Natural killer cell treated with Interleukin-12 subunit alpha and Interleukin-12 subunit beta and Interleukin-15 and Interleukin-18, amount 100 ng/mL, for 72 hours (primary cell): ENCODE measurements at regions not wholly inside any gene's neighbourhood (a gene's known extent, or its start where the extent isn't known, plus 50 kb on each side); places are given as distances from the start of the nearest gene placed in this dataset.
"Not testable (repeated sequence)": the region's sequence is repeated elsewhere in the genome, so short reads cannot be mapped to it uniquely, and the experiment has no call there.

ENCODE experiments used
- ATAC-seq, 2 donors: fragments of 150-1000 bp; cut with Tn5 transposase in 1 of 2; sonication (Bioruptor Pico), chemical (Tn5 transposase) in 1 of 2; 2 replicates each; pipeline ENCODE4 v1.10.0; 2021
- DNase-seq: peaks from one replicate; pipeline ENCODE4 v3.0.0; 2022; ENCODE audit warnings: low spot score
- H3K27ac Mint-ChIP-seq, 2 donors: 1 replicate in 1 of 2; 2 replicates in 1 of 2; pipeline ENCODE4 v1.8.0; 2022; ENCODE audit warnings: mixed read lengths in 2 of 2, mild to moderate bottlenecking in 1 of 2, moderate library complexity in 1 of 2
- H3K27me3 Mint-ChIP-seq, 2 donors: 1 replicate in 1 of 2; 2 replicates in 1 of 2; pipeline ENCODE4 v1.8.0; 2022; ENCODE audit warnings: mixed read lengths in 2 of 2
- H3K36me3 Mint-ChIP-seq: one replicate; pipeline ENCODE4 v1.8.0; 2022; ENCODE audit warnings: mixed read lengths
- H3K4me1 Mint-ChIP-seq, 2 donors: 1 replicate in 1 of 2; 2 replicates in 1 of 2; pipeline ENCODE4 v1.8.0; 2022; ENCODE audit warnings: low read depth in 2 of 2, mixed read lengths in 2 of 2, mild to moderate bottlenecking in 1 of 2
- H3K4me3 Mint-ChIP-seq: one replicate; pipeline ENCODE4 v1.8.0; 2022; ENCODE audit warnings: mixed read lengths
- H3K9me3 Mint-ChIP-seq: 2 replicates; pipeline ENCODE4 v1.8.0; 2022; ENCODE audit warnings: mixed read lengths

DNA sequence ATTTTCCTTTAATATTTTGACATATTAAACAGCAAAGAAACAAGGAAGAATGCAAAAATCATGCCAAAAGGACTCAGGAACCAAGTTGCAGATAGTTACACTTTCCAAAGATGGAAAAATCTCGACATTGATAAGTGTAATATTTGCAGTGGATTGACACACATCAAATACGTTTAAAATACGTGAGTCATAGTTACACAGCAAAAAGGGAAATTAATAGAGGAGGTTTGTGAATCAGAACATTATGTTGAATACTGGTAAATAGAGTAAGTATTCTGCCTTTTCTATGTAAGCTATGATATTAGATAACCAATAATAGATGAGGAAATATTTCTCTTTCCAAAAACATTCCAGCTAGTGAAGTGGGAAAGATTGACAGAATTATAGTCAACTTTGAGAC lies 1761.3 kb upstream of the IGFBP7 start:
- H3K36me3 Mint-ChIP-seq = no peaks in the 10 kb centered on the region

DNA sequence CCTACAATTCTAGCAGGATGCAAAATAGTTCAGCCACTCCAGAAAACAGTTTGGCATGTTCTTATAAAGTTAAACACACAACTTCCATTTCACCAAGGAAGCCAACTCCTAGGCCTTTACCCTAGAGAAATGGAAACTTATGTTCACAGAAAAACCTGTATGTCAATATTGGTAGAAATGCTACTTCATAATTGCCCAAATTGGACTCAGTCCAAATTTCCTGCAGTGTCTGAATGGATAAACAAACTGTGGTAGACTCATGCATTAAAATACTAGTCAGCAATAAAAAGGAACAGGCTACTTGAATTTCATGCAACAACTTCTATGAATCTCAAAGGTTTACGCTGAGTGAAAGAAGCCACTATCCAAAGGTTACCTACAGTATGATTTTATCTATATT lies 1738.8 kb upstream of the IGFBP7 start:
- Mint-ChIP-seq H3K36me3 (peaks cover 6% of the 10 kb centered on the region), H3K27ac (no peak overlapping the region), H3K4me1 (no peaks in the 10 kb centered on the region), H3K4me3 (no peak overlapping the region), H3K9me3 (peaks cover 20% of the 10 kb centered on the region), H3K27me3 (no peaks in the 10 kb centered on the region)
- DNase-seq (no peak), ATAC-seq (no peak)

More for the DNA sequence above, 1761.3 kb upstream of the IGFBP7 start:
- H3K27me3 Mint-ChIP-seq = no peaks in the 10 kb centered on the region
- H3K27ac Mint-ChIP-seq = no peak overlapping the region
- no peaks in the 10 kb centered on the region for H3K4me1 Mint-ChIP-seq
- peaks cover 12% of the 10 kb centered on the region for H3K9me3 Mint-ChIP-seq
- ATAC-seq = no peak
- no peak overlapping the region for H3K4me3 Mint-ChIP-seq
- no peak for DNase-seq

DNA sequence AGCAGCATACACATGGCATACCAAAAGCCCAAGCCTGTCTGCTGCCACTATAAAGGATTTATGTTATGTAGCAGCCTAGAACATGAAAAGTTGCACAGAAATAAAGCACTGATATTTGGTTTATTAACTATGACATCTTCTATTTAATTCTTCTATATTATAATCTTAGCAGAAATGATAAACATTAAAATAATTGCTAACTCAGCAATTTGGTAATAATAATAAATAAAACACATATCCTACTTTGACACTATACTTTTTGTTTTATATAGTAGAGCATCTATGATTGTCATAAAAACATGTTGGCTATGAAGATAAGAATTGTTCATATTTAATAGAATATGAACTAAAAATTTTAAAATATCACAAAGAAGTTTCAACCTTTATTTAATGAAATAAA lies 1733.3 kb upstream of the IGFBP7 start:
- no peak overlapping the region for H3K4me3 Mint-ChIP-seq
- ATAC-seq = no peak
- H3K27me3 Mint-ChIP-seq = no peaks in the 10 kb centered on the region
- H3K9me3 Mint-ChIP-seq = peaks cover 11% of the 10 kb centered on the region
- no peaks in the 10 kb centered on the region for H3K36me3 Mint-ChIP-seq
- no peaks in the 10 kb centered on the region for H3K4me1 Mint-ChIP-seq
- no peak for DNase-seq
- no peak overlapping the region for H3K27ac Mint-ChIP-seq

DNA sequence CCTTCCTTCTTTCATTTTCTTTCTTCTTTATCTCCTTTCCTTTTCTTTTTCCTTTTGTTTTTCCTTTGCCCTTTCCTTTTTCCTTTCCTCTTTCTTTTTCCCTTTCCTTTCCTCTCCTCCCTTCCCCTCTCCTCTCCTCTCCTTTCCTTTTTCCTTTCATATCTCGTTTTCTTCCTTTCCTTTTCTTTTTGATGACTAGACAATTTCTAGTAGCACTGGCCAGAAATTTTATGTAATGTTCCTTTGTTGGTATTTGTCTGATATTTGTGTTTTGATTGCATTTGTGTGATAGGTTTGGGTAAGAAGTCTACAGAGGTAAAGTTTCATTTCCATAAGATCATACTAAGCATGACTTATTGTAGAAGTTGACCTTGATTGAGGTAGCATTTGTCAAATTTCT lies 1722.9 kb upstream of the IGFBP7 start:
- ATAC-seq (no peak), DNase-seq (no peak)
- H3K4me3 Mint-ChIP-seq = no peak overlapping the region
- no peak overlapping the region for H3K27ac Mint-ChIP-seq
- no peaks in the 10 kb centered on the region for H3K4me1 Mint-ChIP-seq
- H3K36me3 Mint-ChIP-seq = no peaks in the 10 kb centered on the region
- H3K9me3 Mint-ChIP-seq = peaks cover 12% of the 10 kb centered on the region
- no peaks in the 10 kb centered on the region for H3K27me3 Mint-ChIP-seq

DNA sequence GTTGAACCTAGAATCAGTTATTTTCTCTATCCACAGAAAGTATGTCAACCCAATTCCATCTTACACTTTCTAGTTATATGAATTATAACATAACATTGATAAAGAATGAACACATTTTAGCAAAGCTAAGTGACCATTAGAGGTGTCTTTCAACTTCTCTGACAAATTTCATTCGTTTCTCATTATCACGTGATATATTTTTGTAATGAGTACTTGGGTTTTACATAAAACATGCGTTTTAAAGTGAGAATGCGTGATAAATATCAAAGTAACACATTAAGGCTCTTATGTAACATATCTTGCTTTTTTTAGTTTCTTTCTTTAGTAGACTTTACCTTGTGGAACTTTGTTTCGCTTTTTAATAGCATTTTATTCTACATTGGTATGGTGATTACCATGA lies 1715.1 kb upstream of the IGFBP7 start:
- H3K9me3 Mint-ChIP-seq = peaks cover 21% of the 10 kb centered on the region
- H3K27ac Mint-ChIP-seq = no peak overlapping the region
- H3K4me3 Mint-ChIP-seq = no peak overlapping the region
- ATAC-seq (no peak), DNase-seq (no peak)
- no peaks in the 10 kb centered on the region for H3K27me3 Mint-ChIP-seq
- H3K4me1 Mint-ChIP-seq = no peaks in the 10 kb centered on the region
- peaks cover 5% of the 10 kb centered on the region for H3K36me3 Mint-ChIP-seq

DNA sequence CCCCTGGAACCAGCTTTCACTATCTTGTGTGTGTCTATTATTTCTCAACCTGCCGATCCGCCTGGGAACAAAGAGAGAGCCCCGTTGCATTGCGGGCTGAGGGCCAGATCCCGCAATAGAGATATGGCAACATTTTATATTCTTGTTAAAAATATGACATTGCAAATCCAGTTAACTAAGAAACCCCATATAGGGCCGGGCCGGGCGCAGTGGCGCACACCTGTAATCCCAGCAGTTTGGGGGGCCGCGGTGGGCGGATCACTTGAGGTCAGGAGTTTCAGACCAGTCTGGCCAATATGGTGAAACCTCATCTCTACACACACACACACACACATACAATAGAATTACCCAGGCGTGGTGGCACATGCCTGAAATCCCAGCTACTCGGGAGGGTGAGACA lies 1708.4 kb upstream of the IGFBP7 start:
- H3K36me3 Mint-ChIP-seq, ATAC-seq, H3K4me3 Mint-ChIP-seq: not testable (repeated sequence)

DNA sequence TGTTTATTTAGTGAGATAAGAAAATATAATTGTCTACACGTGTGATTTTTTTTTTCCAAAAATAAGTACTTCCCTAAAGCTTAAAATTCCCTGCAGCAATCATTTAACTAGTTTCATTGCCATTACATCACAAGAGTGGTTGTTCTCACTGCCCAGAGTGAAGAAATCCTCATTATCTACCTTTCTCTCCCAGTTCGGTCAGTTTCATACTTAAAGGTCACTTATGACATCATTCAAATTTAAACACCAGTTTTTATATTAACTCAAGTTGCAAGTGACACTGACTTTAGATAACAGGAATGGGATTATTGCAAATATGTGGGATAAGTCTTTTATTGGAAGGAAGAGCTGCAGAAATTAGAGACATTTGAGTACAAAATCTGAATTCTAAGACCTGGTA lies 1699.8 kb upstream of the IGFBP7 start:
- no peak overlapping the region for H3K27ac Mint-ChIP-seq
- H3K9me3 Mint-ChIP-seq = peaks cover 19% of the 10 kb centered on the region
- no peaks in the 10 kb centered on the region for H3K27me3 Mint-ChIP-seq
- peaks cover 6% of the 10 kb centered on the region for H3K36me3 Mint-ChIP-seq
- DNase-seq = no peak
- no peak overlapping the region for H3K4me3 Mint-ChIP-seq
- H3K4me1 Mint-ChIP-seq = no peaks in the 10 kb centered on the region
- no peak for ATAC-seq

More for the DNA sequence above, 1708.4 kb upstream of the IGFBP7 start:
- not testable (repeated sequence) for DNase-seq, H3K4me1 Mint-ChIP-seq, H3K27me3 Mint-ChIP-seq, H3K27ac Mint-ChIP-seq
- peaks cover 13% of the 10 kb centered on the region for H3K9me3 Mint-ChIP-seq

DNA sequence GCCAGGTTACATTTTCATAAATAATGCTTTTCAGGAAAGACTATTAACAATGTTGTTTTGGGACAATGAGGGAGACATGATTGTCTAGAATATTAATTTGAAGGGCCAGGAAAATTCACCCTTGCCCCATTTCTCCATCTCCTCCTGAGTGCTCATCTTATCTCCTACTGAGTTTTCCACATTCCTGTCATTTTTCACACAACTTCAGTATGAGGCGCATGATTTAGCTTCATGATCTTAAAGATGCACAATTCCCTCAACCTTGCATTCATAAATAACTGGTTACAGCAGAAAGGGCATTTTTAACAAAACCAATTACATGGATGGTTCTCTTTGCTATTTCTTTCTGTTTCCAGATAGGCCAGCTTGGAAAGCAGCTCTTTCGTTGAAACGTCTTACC lies 1699.2 kb upstream of the IGFBP7 start:
- DNase-seq (no peak), ATAC-seq (no peak)
- Mint-ChIP-seq H3K4me1 (no peaks in the 10 kb centered on the region), H3K27me3 (no peaks in the 10 kb centered on the region), H3K9me3 (peaks cover 19% of the 10 kb centered on the region), H3K36me3 (peaks cover 6% of the 10 kb centered on the region), H3K4me3 (no peak overlapping the region), H3K27ac (no peak overlapping the region)

DNA sequence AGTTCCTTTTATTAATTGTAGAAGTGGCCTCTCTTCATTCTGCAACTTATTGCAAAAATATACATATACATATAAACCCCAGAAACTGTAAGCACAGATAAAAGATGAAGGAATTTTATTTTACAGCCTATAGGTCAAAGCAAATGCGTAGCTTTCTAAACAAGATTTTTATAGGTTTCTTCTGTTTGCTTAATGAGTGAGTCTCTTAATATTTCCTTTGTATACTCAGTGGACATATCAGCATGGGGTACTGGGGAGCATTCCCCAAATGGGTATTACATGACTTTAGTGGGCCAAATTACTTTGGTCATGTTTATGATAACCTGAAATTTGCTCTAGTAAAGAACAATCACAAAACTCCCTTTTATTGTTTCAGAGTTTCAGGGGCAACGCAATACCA lies 1698.6 kb upstream of the IGFBP7 start:
- H3K4me3 Mint-ChIP-seq = no peak overlapping the region
- DNase-seq (no peak), ATAC-seq (no peak)
- H3K36me3 Mint-ChIP-seq = peaks cover 6% of the 10 kb centered on the region
- no peak overlapping the region for H3K27ac Mint-ChIP-seq
- peaks cover 19% of the 10 kb centered on the region for H3K9me3 Mint-ChIP-seq
- no peaks in the 10 kb centered on the region for H3K27me3 Mint-ChIP-seq
- H3K4me1 Mint-ChIP-seq = no peaks in the 10 kb centered on the region

DNA sequence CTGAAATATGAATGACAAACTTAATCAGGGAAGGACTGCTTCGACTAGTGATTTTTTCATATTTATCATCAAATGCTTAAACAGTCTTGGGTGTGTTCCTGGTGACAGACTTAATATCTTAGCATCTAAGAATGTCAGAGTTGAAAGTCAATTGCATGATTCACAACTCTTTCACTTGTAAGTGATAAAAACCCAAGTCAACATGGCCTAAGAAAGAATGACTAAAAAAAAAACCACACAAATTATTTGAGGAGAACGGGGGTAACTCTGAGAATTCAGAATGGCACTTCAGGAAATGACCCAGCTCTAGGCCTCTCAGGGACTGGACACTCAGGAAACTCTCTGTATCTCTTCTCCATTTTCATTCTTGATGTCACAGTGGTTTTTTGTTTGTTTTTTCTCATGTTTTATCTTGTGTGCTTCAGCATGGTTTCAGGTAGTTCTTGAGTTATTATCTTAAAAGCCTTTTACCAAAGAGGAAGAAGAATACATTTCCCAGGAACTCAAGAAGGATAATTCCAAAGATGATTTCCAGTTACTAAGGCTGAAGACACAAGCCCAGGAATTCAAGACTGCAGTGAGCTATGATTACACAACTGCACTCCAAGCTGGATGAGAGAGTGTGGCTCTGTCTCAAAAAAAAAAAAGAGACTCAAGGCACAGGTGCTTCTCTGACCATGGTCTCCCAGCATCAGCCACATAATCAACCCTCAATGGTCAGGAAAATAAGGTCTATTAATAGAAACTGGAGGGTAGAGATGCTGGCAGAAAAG lies 1697.8 kb upstream of the IGFBP7 start:
- no peaks in the 10 kb centered on the region for H3K27me3 Mint-ChIP-seq
- no peaks in the 10 kb centered on the region for H3K4me1 Mint-ChIP-seq
- no peak for DNase-seq
- no peak for ATAC-seq
- no peak overlapping the region for H3K4me3 Mint-ChIP-seq
- H3K36me3 Mint-ChIP-seq = peaks cover 6% of the 10 kb centered on the region
- peaks cover 22% of the 10 kb centered on the region for H3K9me3 Mint-ChIP-seq
- no peak overlapping the region for H3K27ac Mint-ChIP-seq

DNA sequence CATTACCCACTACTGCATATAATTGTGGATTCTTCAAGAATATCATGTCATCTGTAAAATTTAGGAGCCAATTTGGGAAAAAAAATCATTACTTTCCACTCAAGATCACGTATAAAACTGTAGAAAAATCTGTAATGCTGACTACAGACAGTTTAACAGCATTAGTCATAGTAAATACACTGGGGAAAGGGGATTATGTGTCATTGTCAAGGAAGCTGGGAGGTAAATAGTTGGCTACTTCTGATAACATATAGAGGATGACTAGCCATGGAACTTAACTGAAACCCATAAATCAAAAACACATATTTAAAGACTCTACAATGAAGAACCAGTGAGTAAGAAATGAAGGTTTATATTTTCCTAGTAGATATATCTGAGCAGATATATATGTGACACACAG lies 1666.4 kb upstream of the IGFBP7 start:
- Mint-ChIP-seq H3K9me3 (peaks cover 6% of the 10 kb centered on the region), H3K27me3 (no peaks in the 10 kb centered on the region), H3K27ac (no peak overlapping the region), H3K36me3 (no peaks in the 10 kb centered on the region), H3K4me3 (no peak overlapping the region), H3K4me1 (no peaks in the 10 kb centered on the region)
- ATAC-seq = no peak
- DNase-seq = no peak

DNA sequence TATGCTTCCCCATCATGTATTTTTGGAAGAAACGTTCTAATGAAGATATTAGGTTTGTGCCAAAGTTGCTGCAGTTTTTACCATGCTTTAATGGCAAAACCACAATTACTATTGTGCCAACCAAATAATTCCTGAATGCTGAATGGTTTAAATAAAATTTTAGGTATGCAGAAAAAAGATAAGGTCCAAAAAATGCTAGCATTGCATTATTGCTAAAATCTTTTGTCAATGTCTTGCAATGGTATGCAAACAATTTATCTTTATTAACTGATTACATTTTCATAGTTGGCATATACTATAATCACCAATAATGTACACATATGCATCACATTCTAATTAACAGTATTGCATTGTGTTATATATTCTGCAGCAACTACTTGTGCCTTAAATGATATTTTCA lies 1657.4 kb upstream of the IGFBP7 start:
- Mint-ChIP-seq H3K4me1 (no peaks in the 10 kb centered on the region), H3K27ac (no peak overlapping the region), H3K27me3 (no peaks in the 10 kb centered on the region), H3K9me3 (peaks cover 16% of the 10 kb centered on the region), H3K4me3 (no peak overlapping the region), H3K36me3 (no peaks in the 10 kb centered on the region)
- ATAC-seq (no peak), DNase-seq (no peak)

DNA sequence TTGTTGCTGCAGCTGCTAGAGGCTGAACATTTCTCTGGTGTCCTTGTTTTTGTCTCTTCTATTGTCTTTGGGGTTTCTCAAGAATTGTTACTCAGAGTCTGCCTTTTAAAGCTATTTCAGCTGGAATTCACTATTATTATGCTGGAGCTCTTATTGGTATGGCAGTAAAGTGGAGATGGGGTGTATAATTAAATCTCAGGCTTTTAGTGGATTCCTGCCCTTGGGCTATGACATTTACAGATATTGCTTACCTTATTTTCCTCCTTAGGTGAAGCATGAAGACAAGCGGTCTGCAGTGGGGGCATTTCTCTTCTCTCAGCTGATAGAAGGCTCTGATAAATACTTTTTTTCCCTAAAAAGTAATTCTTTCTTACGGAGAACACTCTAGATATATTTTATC lies 1656.6 kb upstream of the IGFBP7 start:
- H3K4me3 Mint-ChIP-seq = no peak overlapping the region
- H3K27ac Mint-ChIP-seq = no peak overlapping the region
- peaks cover 14% of the 10 kb centered on the region for H3K9me3 Mint-ChIP-seq
- no peaks in the 10 kb centered on the region for H3K4me1 Mint-ChIP-seq
- ATAC-seq (no peak), DNase-seq (no peak)
- no peaks in the 10 kb centered on the region for H3K36me3 Mint-ChIP-seq
- no peaks in the 10 kb centered on the region for H3K27me3 Mint-ChIP-seq

DNA sequence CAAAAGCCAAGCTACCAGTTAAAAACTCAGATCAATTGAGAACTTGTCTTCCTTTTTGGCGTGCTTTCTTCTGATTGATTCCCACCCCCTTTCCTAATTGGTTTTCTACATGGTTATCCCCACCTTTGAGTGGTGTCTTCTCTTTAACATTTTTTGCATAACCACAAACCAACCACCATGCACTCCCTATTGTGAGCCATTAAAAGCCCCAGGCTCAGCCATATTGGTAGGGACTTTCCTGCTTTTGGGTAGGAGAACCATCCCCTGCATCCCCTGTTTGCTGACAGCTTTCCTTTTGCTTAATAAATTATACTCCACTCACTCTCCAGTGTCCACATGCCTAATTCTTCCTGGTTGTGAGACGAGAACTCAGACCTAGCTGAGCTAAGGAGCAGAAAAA lies 1651.4 kb upstream of the IGFBP7 start:
- Mint-ChIP-seq H3K27me3 (no peaks in the 10 kb centered on the region), H3K27ac (no peak overlapping the region), H3K4me1 (no peaks in the 10 kb centered on the region), H3K4me3 (no peak overlapping the region), H3K36me3 (no peaks in the 10 kb centered on the region), H3K9me3 (peaks cover 10% of the 10 kb centered on the region)
- DNase-seq (no peak), ATAC-seq (no peak)

DNA sequence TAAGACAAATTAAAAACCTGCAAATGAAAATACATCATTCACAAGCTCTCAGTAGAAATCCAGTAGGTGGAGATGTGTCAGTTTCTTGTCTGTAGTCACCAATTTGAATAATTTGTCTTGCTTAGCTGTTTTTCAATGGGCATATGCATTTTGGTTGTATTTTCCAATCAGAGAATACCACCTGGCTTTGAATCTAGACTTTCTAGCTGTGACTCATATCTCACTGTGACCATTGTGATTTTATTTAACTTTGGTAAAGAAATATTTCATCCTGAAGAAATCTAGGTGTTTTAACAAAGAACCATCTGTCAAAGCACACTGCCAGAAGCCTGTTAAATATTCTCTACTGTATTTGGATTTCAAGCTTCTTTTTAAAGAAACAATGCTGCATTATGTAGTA lies 1650.6 kb upstream of the IGFBP7 start:
- no peak for DNase-seq
- H3K4me1 Mint-ChIP-seq = no peaks in the 10 kb centered on the region
- no peak overlapping the region for H3K4me3 Mint-ChIP-seq
- H3K9me3 Mint-ChIP-seq = peaks cover 10% of the 10 kb centered on the region
- H3K36me3 Mint-ChIP-seq = no peaks in the 10 kb centered on the region
- ATAC-seq = no peak
- no peak overlapping the region for H3K27ac Mint-ChIP-seq
- H3K27me3 Mint-ChIP-seq = no peaks in the 10 kb centered on the region
